Calu3 (cell line): ENCODE measurements at regions not wholly inside any gene's neighbourhood (a gene's known extent, or its start where the extent isn't known, plus 50 kb on each side); places are given as distances from the start of the nearest gene placed in this dataset.
"Not testable (repeated sequence)": the region's sequence is repeated elsewhere in the genome, so short reads cannot be mapped to it uniquely, and the experiment has no call there.

Source experiments
- BruUV-seq: library from RNA; stranded (reverse); fragments of 400-500 nt; replicated peaks from 2 replicates; lab custom pipeline; 2021; lab: Mats Ljungman, UMichigan
- CTCF ChIA-PET: fragments of 300-600 bp; sonication (Branson Sonifier 250); formaldehyde crosslinking; loops from one replicate; lab custom pipeline; 2022; ENCODE audit warnings: antibody characterized with exemption; lab: Charles Lee
- DNase-seq: peaks from one replicate; pipeline ENCODE4 v3.0.0; 2022
- H3K27ac Mint-ChIP-seq: one replicate; pipeline ENCODE4 v1.8.0; 2022; ENCODE audit warnings: mixed read lengths; ENCODE audit not compliant: unreplicated experiment
- H3K27me3 Mint-ChIP-seq: one replicate; pipeline ENCODE4 v1.8.0; 2022; ENCODE audit warnings: mixed read lengths; ENCODE audit not compliant: unreplicated experiment
- H3K36me3 Mint-ChIP-seq: one replicate; pipeline ENCODE4 v1.8.0; 2022; ENCODE audit warnings: mild to moderate bottlenecking, moderate library complexity, mixed read lengths; ENCODE audit not compliant: insufficient read depth, unreplicated experiment
- H3K4me1 Mint-ChIP-seq: one replicate; pipeline ENCODE4 v1.8.0; 2022; ENCODE audit warnings: mild to moderate bottlenecking, low read depth, mixed read lengths; ENCODE audit not compliant: unreplicated experiment
- H3K4me3 Mint-ChIP-seq: one replicate; pipeline ENCODE4 v1.8.0; 2022; ENCODE audit warnings: mild to moderate bottlenecking, low read depth, moderate library complexity, mixed read lengths; ENCODE audit not compliant: unreplicated experiment
- H3K9me3 Mint-ChIP-seq: one replicate; pipeline ENCODE4 v1.8.0; 2022; ENCODE audit warnings: low read depth, mixed read lengths; ENCODE audit not compliant: unreplicated experiment
- CTCF ChIP-seq: fragments of 200-600 bp; IDR thresholded peaks from one replicate; pipeline ENCODE4 v1.8.0; 2022; ENCODE audit warnings: antibody characterized with exemption; ENCODE audit not compliant: unreplicated experiment
- intact Hi-C: fragments of 100-400 bp; cut with micrococcal nuclease; formaldehyde crosslinking; loops from one replicate; pipeline ENCODE4 v1.10.0; 2022; ENCODE audit not compliant: unreplicated experiment

GRCh38 chr16:13479549-13479948 is 440.4 kb upstream of the ERCC4 start:
- Mint-ChIP-seq H3K9me3 (peaks cover 17% of the 10 kb centered on the region), H3K27me3 (no peaks in the 10 kb centered on the region), H3K4me3 (no peak overlapping the region), H3K4me1 (no peaks in the 10 kb centered on the region), H3K27ac (no peak overlapping the region), H3K36me3 (no peaks in the 10 kb centered on the region)
- DNase-seq, result no peak
- CTCF ChIA-PET, result no interaction called here
- intact Hi-C loops, result no loop called here
- no TSS peak for BruUV-seq
- no peak for TF ChIP-seq CTCF

GRCh38 chr16:13480801-13481200 is 439.2 kb upstream of the ERCC4 start:
- H3K27me3 Mint-ChIP-seq, result no peaks in the 10 kb centered on the region
- peaks cover 16% of the 10 kb centered on the region for H3K9me3 Mint-ChIP-seq
- intact Hi-C loops, result no loop called here
- H3K27ac Mint-ChIP-seq, result no peak overlapping the region
- TF ChIP-seq CTCF, result no peak
- DNase-seq, result no peak
- CTCF ChIA-PET, result interaction anchor here (1.0 kb wide), 1 partner anchor 242 kb away, joined by 3 read pairs; no protein-coding TSS in a partner anchor
- no peaks in the 10 kb centered on the region for H3K4me1 Mint-ChIP-seq
- no peaks in the 10 kb centered on the region for H3K36me3 Mint-ChIP-seq
- H3K4me3 Mint-ChIP-seq, result no peak overlapping the region
- BruUV-seq, result no TSS peak

GRCh38 chr16:13483121-13483520 is 436.8 kb upstream of the ERCC4 start:
- peaks cover 18% of the 10 kb centered on the region for H3K9me3 Mint-ChIP-seq
- DNase-seq, result no peak
- CTCF ChIA-PET, result interaction anchor here (0.6 kb wide), 1 partner anchor 474 kb away, joined by 3 read pairs; no protein-coding TSS in a partner anchor
- no peaks in the 10 kb centered on the region for H3K27me3 Mint-ChIP-seq
- TF ChIP-seq CTCF, result no peak
- no peak overlapping the region for H3K4me3 Mint-ChIP-seq
- no TSS peak for BruUV-seq
- no peaks in the 10 kb centered on the region for H3K4me1 Mint-ChIP-seq
- intact Hi-C loops, result no loop called here
- H3K27ac Mint-ChIP-seq, result no peak overlapping the region
- H3K36me3 Mint-ChIP-seq, result no peaks in the 10 kb centered on the region

GRCh38 chr16:13489416-13489815 is 430.5 kb upstream of the ERCC4 start:
- BruUV-seq, H3K4me1 Mint-ChIP-seq, DNase-seq, CTCF ChIA-PET, intact Hi-C loops, H3K4me3 Mint-ChIP-seq, H3K27me3 Mint-ChIP-seq, H3K27ac Mint-ChIP-seq, H3K36me3 Mint-ChIP-seq: not testable (repeated sequence)
- H3K9me3 Mint-ChIP-seq, result peaks cover 24% of the 10 kb centered on the region

- H3K4me1 Mint-ChIP-seq, result no peaks in the 10 kb centered on the region
- TF ChIP-seq CTCF, result no peak
- H3K9me3 Mint-ChIP-seq, result peaks cover 22% of the 10 kb centered on the region
- intact Hi-C loops, result no loop called here
- no peaks in the 10 kb centered on the region for H3K27me3 Mint-ChIP-seq
- no peak overlapping the region for H3K27ac Mint-ChIP-seq
- no peak overlapping the region for H3K4me3 Mint-ChIP-seq
- CTCF ChIA-PET, result no interaction called here
- no peaks in the 10 kb centered on the region for H3K36me3 Mint-ChIP-seq
- no peak for DNase-seq
- no TSS peak for BruUV-seq
These were observed 427.9 kb upstream of the ERCC4 start for GRCh38 chr16:13492046-13492445.
